Activated CD8-positive, alpha-beta memory T cell treated with anti-CD3 and anti-CD28 coated beads, Interleukin-2, amount 10 ng/mL, durations not matched to agents 7 days and 5 days (primary cell): ENCODE measurements at regions not wholly inside any gene's neighbourhood (a gene's known extent, or its start where the extent isn't known, plus 50 kb on each side); places are given as distances from the start of the nearest gene placed in this dataset.

Source experiments
- ATAC-seq: fragments of 150-1000 bp; cut with Tn5 transposase; one replicate; pipeline ENCODE4 v1.10.0; 2021; ENCODE audit warnings: moderate library complexity
- CTCF ChIA-PET: fragments of 350-600 bp; sonication (Branson Sonifier 250); formaldehyde crosslinking; loops from one replicate; lab custom pipeline; 2021; ENCODE audit warnings: antibody characterized with exemption; lab: Charles Lee
- DNase-seq: peaks from one replicate; pipeline ENCODE4 v3.0.0-alpha.2; 2020
- H3K27ac Mint-ChIP-seq: one replicate; pipeline ENCODE4 v1.8.0; 2021; ENCODE audit warnings: mild to moderate bottlenecking, mixed read lengths
- H3K27me3 Mint-ChIP-seq: one replicate; pipeline ENCODE4 v1.8.0; 2021; ENCODE audit warnings: mixed read lengths
- H3K36me3 Mint-ChIP-seq: one replicate; pipeline ENCODE4 v1.8.0; 2021; ENCODE audit warnings: mild to moderate bottlenecking, mixed read lengths
- H3K4me1 Mint-ChIP-seq: one replicate; pipeline ENCODE4 v1.8.0; 2021; ENCODE audit warnings: mixed read lengths
- H3K4me3 Mint-ChIP-seq: one replicate; pipeline ENCODE4 v1.8.0; 2021; ENCODE audit warnings: mild to moderate bottlenecking, moderate library complexity, mixed read lengths
- H3K9me3 Mint-ChIP-seq: one replicate; pipeline ENCODE4 v1.8.0; 2022; ENCODE audit warnings: low read depth, mixed read lengths

- H3K36me3 Mint-ChIP-seq, result no peaks in the 10 kb centered on the region
- CTCF ChIA-PET, result no interaction called here
- ATAC-seq (no peak), DNase-seq (no peak)
- H3K27ac Mint-ChIP-seq, result no peak overlapping the region
- peaks cover 3% of the 10 kb centered on the region for H3K9me3 Mint-ChIP-seq
- H3K4me1 Mint-ChIP-seq, result no peaks in the 10 kb centered on the region
- no peaks in the 10 kb centered on the region for H3K27me3 Mint-ChIP-seq
- H3K4me3 Mint-ChIP-seq, result no peak overlapping the region
These were observed 237.3 kb upstream of the CADM1 start for GRCh38 chr11:115741376-115742107.

GRCh38 chr11:115740324-115740723, 236.1 kb upstream of the CADM1 start:
- H3K36me3 Mint-ChIP-seq, result no peaks in the 10 kb centered on the region
- no peaks in the 10 kb centered on the region for H3K4me1 Mint-ChIP-seq
- no peak overlapping the region for H3K4me3 Mint-ChIP-seq
- no peak overlapping the region for H3K27ac Mint-ChIP-seq
- ATAC-seq (no peak), DNase-seq (no peak)
- CTCF ChIA-PET, result no interaction called here
- H3K9me3 Mint-ChIP-seq, result peaks cover 3% of the 10 kb centered on the region
- no peaks in the 10 kb centered on the region for H3K27me3 Mint-ChIP-seq

- no peak overlapping the region for H3K27ac Mint-ChIP-seq
- peaks cover 4% of the 10 kb centered on the region for H3K9me3 Mint-ChIP-seq
- H3K36me3 Mint-ChIP-seq, result no peaks in the 10 kb centered on the region
- H3K4me1 Mint-ChIP-seq, result no peaks in the 10 kb centered on the region
- ATAC-seq (no peak), DNase-seq (no peak)
- no peaks in the 10 kb centered on the region for H3K27me3 Mint-ChIP-seq
- CTCF ChIA-PET, result no interaction called here
- H3K4me3 Mint-ChIP-seq, result no peak overlapping the region
These were observed 235.7 kb upstream of the CADM1 start for GRCh38 chr11:115739878-115740277.

- DNase-seq, result no peak
- no peaks in the 10 kb centered on the region for H3K27me3 Mint-ChIP-seq
- no peaks in the 10 kb centered on the region for H3K36me3 Mint-ChIP-seq
- H3K9me3 Mint-ChIP-seq, result peaks cover 4% of the 10 kb centered on the region
- no peak overlapping the region for H3K4me3 Mint-ChIP-seq
- no peak overlapping the region for H3K27ac Mint-ChIP-seq
- CTCF ChIA-PET, result no interaction called here
- no peak for ATAC-seq
- no peaks in the 10 kb centered on the region for H3K4me1 Mint-ChIP-seq
These were observed 234.9 kb upstream of the CADM1 start for GRCh38 chr11:115739146-115739545.

GRCh38 chr11:115737875-115738274, 233.7 kb upstream of the CADM1 start:
- Mint-ChIP-seq H3K27me3 (no peaks in the 10 kb centered on the region), H3K36me3 (no peaks in the 10 kb centered on the region), H3K9me3 (peaks cover 6% of the 10 kb centered on the region), H3K4me1 (no peaks in the 10 kb centered on the region), H3K4me3 (no peak overlapping the region), H3K27ac (no peak overlapping the region)
- ATAC-seq, result no peak
- CTCF ChIA-PET, result no interaction called here
- DNase-seq, result no peak

GRCh38 chr11:115736146-115736545, 231.9 kb upstream of the CADM1 start:
- ATAC-seq, result no peak

GRCh38 chr11:115724666-115725065, 220.5 kb upstream of the CADM1 start:
- no peak for ATAC-seq
- Mint-ChIP-seq H3K4me3 (no peak overlapping the region), H3K36me3 (no peaks in the 10 kb centered on the region), H3K4me1 (no peaks in the 10 kb centered on the region), H3K27me3 (no peaks in the 10 kb centered on the region), H3K27ac (no peak overlapping the region), H3K9me3 (no peaks in the 10 kb centered on the region)
- CTCF ChIA-PET, result no interaction called here
- no peak for DNase-seq

More at GRCh38 chr11:115736146-115736545, 231.9 kb upstream of the CADM1 start:
- Mint-ChIP-seq H3K36me3 (no peaks in the 10 kb centered on the region), H3K27ac (no peak overlapping the region), H3K9me3 (peaks cover 3% of the 10 kb centered on the region), H3K27me3 (no peaks in the 10 kb centered on the region), H3K4me1 (no peaks in the 10 kb centered on the region), H3K4me3 (no peak overlapping the region)
- DNase-seq, result no peak
- CTCF ChIA-PET, result no interaction called here

GRCh38 chr11:115722711-115723110, 218.5 kb upstream of the CADM1 start:
- Mint-ChIP-seq H3K9me3 (peaks cover 3% of the 10 kb centered on the region), H3K4me1 (no peaks in the 10 kb centered on the region), H3K27ac (no peak overlapping the region), H3K36me3 (no peaks in the 10 kb centered on the region), H3K27me3 (no peaks in the 10 kb centered on the region), H3K4me3 (no peak overlapping the region)
- ATAC-seq, result no peak
- DNase-seq, result no peak
- CTCF ChIA-PET, result no interaction called here

GRCh38 chr11:115721296-115721995, 217.2 kb upstream of the CADM1 start:
- no peak overlapping the region for H3K4me3 Mint-ChIP-seq
- no peaks in the 10 kb centered on the region for H3K4me1 Mint-ChIP-seq
- CTCF ChIA-PET, result no interaction called here
- H3K36me3 Mint-ChIP-seq, result no peaks in the 10 kb centered on the region
- no peak for ATAC-seq
- H3K27ac Mint-ChIP-seq, result no peak overlapping the region
- no peaks in the 10 kb centered on the region for H3K27me3 Mint-ChIP-seq
- no peak for DNase-seq
- peaks cover 3% of the 10 kb centered on the region for H3K9me3 Mint-ChIP-seq

- no peak overlapping the region for H3K4me3 Mint-ChIP-seq
- DNase-seq (no peak), ATAC-seq (no peak)
- peaks cover 3% of the 10 kb centered on the region for H3K9me3 Mint-ChIP-seq
- no peaks in the 10 kb centered on the region for H3K27me3 Mint-ChIP-seq
- no peaks in the 10 kb centered on the region for H3K4me1 Mint-ChIP-seq
- H3K36me3 Mint-ChIP-seq, result no peaks in the 10 kb centered on the region
- CTCF ChIA-PET, result no interaction called here
- H3K27ac Mint-ChIP-seq, result no peak overlapping the region
These were observed 216.5 kb upstream of the CADM1 start for GRCh38 chr11:115720602-115721245.

GRCh38 chr11:115718945-115719344, 214.7 kb upstream of the CADM1 start:
- H3K27ac Mint-ChIP-seq, result no peak overlapping the region
- CTCF ChIA-PET, result no interaction called here
- no peaks in the 10 kb centered on the region for H3K36me3 Mint-ChIP-seq
- no peak overlapping the region for H3K4me3 Mint-ChIP-seq
- no peaks in the 10 kb centered on the region for H3K4me1 Mint-ChIP-seq
- DNase-seq (no peak), ATAC-seq (no peak)
- no peaks in the 10 kb centered on the region for H3K27me3 Mint-ChIP-seq
- peaks cover 3% of the 10 kb centered on the region for H3K9me3 Mint-ChIP-seq

- Mint-ChIP-seq H3K27ac (no peak overlapping the region), H3K9me3 (peaks cover 3% of the 10 kb centered on the region), H3K4me1 (no peaks in the 10 kb centered on the region), H3K27me3 (no peaks in the 10 kb centered on the region), H3K4me3 (no peak overlapping the region), H3K36me3 (no peaks in the 10 kb centered on the region)
- DNase-seq (no peak), ATAC-seq (no peak)
- CTCF ChIA-PET, result no interaction called here
These were observed 213.9 kb upstream of the CADM1 start for GRCh38 chr11:115718106-115718505.

- Mint-ChIP-seq H3K4me3 (no peak overlapping the region), H3K27me3 (no peaks in the 10 kb centered on the region), H3K36me3 (no peaks in the 10 kb centered on the region), H3K4me1 (no peaks in the 10 kb centered on the region), H3K9me3 (peaks cover 3% of the 10 kb centered on the region), H3K27ac (no peak overlapping the region)
- no peak for ATAC-seq
- DNase-seq, result no peak
- CTCF ChIA-PET, result no interaction called here
These were observed 212.7 kb upstream of the CADM1 start for GRCh38 chr11:115716601-115717529.
